Limb (tissue), 2 donors: ENCODE measurements at regions not wholly inside any gene's neighbourhood (a gene's known extent, or its start where the extent isn't known, plus 50 kb on each side); places are given as distances from the start of the nearest gene placed in this dataset.

Source experiments
- DNase-seq, 2 donors: peaks; one replicate each; pipeline ENCODE4 v3.0.0-alpha.2; 2016; ENCODE audit errors: extremely low spot score in 2 of 2

DNA sequence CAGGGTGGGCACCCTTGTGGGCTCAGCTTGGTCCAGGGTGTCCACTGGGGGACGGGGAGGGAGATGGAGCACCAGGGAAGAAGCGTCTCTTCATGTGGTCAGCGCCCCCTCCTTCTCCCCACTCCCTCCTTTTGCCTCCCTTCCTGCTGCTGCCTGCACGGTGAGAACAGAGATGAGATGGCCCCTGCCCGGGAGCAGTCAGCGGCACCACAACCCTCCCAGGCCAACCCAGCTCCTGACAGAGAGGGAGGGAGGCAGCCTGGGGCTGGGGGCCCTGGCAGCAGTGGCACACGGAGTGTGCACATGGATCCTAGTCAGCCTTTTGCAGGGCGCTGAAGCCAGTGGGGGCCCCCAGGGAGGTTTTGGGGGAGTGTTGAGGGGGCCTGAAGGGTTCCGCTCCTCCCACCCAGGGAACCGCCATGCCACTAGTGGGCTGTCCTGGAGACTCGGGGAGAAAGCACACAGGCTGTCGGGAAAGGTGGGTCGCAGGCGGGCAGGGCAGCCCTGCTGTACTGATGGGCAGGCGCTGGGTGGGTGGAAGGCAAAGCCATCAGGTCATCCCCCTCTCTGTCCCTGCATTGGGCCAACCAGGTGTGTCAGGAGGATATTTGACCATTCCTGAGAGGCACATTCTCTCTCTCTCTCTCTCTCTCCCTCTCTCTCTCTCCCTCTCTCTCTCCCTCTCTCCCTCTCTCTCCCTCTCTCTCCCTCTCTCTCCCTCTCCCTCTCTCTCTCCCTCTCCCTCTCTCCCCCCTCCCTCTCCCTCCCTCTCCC is 94.3 kb upstream of the BHLHE23 start:
- no peak for DNase-seq

DNA sequence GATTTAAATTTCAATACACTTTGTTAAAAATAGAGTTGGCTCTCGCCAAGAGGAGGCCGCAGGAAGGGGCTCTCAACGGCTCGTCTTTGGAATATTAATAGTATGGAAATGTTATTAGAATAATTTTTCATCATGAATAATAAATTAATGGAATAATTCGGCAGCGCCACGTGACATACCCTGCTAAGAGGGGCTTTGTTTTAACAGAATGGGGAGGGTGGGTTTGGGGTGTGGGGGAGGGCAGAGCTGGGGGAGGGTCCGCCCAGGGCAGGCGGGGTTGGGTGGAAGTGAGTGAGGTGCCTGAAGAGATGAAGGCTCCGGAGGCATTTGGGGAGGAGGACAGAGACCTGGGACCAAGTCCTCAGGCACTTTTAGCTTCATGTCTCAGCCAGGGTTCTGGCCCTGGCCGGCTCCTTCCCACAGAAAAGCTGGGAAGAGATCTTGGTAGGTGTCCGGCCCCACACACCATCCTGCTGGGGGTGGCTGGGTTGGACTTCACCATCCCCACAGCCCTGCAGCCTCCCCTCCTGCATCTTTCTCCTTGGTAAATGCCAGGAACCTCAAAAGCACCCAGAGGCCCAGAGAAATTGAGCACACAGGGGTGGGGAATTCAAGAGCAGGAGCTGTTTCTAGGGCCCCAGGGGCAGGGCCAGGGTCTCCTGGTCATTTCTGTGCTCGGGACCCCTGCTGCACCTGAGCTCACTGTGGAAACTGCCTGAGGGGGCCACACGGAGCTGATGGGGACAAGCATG is 93.6 kb upstream of the BHLHE23 start:
- no peak for DNase-seq

DNA sequence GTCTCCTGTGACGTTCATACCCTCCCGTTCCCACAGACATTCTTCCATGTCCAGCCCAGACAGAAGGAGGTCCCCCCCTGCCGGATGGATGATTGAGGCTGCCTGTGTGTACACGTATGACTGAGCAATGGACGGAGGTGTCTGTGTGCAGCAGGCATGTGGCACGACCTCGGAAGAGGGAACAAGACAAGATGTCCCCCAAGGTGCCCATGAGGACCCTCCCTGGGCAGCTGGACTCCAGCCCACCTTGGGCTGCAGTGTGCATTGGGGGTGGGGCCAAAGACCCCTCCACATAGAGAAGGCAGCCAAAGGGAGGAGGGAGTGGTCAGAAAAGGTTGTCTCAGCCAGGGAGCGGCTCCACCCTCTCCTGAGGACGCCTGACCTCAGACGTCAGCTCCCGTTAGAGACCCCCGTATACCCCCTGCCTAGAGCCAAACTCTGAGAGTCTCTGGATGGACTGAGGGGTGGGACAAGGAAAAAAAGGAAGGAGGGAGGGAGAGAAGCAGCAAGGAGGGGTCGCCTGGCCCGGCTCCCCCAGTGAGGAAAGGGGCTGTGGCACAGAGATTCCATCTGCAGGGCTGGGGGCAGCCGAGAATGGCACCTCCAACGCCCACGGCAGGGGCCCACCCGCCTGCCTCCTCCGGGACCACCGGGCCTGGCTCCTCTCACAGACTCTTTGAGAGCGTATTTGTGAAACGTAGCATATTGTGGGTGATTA is 92.9 kb upstream of the BHLHE23 start:
- no peak for DNase-seq

DNA sequence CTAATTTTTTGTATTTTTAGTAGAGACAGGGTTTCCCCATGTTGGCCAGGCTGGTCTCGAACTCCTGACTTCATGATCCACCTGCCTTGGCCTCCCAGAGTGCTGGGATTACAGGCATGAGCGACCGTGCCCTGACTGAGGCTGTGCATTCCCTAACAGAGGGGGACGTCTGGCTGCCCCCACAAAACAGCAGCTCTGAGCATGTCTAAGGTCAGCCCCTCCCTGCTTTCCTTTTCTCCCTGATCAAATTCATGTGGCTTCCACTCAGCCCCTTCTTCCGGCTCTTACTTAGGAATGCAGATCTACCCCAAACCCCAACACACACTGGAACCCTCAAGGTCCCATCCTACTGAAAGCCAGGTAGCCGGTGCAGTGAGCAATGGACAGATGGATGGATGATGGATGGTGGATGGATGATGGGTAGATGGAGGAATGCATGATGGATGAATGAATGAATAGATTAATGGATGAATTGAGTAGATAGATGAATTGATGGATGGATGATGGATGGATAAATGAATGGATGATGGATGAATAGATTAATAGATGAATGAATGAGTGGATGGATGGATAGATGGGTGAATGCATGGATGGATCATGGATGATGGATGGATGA is 91.5 kb upstream of the BHLHE23 start:
- DNase-seq: no peak

DNA sequence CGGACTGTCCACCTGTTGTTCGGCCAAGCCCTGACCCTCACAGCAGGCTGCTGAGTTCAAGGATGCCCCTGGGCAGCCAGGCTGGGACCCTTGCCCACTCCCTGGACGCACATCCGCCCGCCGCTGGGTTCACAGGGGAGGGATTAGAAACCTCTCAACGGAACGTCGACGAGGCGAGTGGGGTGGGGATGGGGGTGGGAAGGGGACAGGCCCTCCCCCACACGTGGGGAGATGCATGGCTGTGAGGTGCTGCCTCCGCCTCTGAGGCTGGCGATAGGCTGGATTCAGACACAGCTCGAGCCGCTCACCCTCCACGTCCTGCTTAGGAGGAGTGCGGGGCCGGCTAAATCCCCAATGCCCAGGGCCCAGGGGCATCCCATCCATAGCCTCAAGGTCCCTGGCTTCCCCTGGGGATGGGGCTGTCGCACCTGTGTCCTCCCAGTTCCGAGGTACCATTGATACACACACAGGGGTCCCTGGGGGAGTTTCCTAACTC is 90.6 kb upstream of the BHLHE23 start:
- DNase-seq: no peak

DNA sequence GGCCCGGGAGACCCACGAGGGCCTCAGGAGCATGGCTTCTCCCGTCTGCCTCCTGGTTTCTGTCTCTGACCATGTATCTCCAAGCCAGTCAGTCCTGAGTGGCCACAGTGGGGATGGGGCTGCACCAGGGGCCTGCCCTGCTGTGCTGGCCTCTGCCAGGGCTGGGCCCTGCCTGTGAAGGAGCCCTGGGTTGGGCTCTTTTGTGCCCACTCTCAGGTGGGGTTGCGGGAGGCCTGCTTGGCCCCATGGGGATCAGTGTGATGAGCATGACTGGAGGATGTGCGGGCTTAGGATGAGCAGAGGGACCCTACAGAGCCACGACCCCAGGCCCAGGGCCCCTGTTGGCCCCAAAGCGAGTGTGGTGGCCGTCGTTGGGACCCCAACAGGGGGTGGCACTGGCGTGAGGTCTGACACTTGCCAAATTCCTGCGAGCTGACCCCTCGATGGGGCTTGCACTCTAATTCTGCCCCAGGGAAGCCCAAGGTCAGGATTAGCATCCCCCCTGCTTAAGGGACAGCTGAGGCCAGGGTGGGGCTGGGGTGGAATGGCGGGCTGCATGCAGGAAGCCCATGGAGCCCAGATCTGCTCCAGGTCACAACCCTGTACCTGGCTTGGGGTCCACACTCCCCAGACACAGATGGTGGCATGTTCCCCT is 90.0 kb upstream of the BHLHE23 start:
- no peak for DNase-seq

DNA sequence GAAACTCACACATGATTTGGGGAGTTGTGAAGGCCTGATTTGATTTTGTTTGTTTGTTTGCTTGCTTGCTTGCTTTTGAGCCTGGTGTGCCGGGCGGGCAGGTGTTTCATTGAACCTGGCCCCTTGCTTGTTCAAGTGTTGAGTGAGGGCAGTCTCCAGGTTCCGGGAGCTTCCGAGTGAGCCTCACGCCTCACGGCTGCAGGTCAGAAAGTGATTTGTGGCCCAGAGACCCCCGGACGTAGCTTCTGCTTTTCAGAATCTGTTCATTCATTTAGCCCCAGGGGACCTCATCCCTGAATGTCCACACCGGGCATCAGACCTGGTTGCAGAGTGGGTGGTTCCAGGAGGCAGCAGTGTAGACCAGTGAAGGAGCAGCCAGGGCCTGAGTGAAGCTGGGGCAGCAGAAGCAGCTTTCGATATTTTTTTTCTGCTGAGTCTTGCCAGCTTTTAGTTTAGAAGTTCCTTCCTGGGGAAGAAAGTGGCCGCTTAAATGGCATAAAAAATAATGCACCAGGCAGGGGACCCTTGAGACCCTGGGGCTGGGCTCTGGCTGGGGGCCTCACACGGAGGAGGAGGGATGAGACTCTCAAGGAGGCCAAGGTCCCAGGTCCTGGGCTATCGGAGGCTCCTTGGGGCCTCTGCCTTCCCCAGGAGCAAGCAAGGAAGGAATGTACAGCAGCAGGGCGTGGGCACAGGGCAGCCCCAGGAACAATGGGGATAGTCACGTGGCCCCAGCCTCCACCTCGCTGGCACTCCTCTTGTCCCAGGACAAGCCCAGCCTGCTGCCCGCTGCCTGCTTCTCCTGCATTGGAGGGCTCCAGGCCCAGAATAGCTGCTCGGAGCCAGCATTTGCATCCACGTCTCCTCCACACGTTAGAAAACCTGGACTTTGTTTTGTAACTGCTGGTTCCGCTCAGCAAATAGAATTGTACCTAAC is 89.2 kb upstream of the BHLHE23 start:
- no peak for DNase-seq

DNA sequence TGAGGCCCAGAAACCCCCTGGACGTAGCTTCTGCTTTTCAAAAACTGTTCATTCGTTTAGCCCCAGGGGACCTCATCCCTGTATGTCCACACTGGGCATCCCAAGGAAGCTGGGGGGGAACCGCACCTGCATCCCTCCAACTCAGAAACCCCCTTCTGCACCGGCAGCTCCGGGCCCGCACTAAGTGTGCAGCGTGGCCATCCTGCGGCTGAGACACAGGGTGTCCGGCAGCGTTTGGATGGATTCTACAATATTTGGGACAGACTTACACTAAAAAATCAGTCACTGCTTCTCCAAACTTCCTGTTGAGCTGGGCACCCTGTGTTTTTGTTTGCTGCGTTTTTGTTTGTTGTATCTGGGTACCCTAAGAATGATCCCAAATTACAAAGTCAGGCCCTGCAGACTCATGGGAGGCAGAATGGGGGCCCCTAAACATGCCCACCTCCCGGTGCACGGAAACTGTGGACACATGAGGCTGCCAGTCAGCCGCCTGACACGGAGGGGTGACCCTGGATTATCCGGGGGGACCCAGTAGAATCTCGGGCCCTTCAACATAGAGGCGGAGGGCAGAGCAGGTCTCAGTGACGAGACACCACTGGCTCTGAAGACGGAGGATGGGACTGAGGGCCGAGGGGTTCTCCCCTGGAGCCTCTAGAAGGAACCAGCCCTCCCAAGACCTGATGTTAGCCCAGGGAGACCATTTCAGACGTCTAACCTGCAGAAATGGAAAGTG is 88.2 kb upstream of the BHLHE23 start:
- no peak for DNase-seq

DNA sequence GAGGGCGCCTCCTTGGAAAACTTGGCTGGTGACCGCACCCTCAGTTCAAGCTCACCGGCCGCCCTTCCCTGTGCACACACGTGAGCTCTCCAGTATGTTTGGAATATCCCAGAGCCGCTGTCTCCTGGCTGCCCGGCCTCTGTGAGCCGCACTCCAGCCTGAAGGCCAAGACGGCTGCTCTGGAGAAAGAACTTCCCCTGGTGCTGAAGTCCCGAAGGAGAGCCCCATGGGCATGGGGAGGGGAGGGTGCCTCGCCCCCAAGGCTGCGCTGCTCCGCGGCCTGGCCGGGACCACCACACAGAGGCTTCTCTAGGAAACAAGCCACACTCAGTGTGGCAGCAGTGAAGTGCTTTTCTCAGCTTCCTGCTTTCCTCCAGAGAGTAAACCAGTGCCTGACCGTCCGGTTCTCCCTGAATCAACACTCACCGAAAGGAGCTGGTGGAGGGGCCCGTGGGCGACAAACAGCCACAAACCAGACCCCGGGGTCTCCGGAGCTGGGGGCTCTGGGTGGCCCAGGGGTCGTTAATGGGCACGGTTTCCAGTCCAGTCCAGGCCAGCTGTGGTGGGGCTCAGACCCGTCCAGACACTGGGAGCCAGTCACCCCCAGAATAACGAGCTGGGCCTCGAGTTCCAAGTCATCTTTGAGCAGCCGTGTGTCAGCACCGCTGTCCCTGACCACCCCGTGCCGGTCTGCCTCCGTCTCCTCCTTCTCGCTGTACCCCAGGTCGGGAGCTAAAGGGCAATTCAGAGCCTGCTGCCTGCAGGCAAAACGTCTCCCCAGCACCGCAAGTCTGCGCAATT is 87.4 kb upstream of the BHLHE23 start:
- no peak for DNase-seq

DNA sequence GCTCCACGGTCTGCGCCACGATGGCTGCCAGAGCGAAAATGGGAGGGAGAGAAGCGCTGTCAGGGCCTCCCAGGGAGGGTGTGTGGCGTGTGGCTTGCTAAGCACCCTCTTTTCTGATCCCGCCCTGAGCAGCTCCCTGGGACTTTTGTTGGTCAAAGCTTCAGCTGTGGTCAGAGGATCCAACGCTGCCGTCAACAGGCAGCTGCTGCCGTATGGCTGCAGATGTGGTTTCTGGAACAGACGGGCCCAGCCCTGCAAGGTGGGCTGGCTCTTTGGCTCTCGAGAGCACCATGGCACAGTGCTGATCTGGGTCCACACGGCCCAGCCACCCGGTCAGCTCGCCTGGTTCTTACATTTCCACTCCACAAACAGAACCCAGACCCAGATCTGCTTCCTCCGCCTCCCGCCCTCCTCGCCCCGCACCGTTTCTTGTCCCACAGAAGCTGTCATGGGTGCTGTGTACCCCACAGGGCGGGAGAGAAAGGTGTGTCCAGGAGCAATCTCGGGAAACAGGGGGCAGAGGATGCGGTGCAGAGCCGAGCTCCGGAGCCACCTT is 86.0 kb upstream of the BHLHE23 start:
- DNase-seq: no peak

DNA sequence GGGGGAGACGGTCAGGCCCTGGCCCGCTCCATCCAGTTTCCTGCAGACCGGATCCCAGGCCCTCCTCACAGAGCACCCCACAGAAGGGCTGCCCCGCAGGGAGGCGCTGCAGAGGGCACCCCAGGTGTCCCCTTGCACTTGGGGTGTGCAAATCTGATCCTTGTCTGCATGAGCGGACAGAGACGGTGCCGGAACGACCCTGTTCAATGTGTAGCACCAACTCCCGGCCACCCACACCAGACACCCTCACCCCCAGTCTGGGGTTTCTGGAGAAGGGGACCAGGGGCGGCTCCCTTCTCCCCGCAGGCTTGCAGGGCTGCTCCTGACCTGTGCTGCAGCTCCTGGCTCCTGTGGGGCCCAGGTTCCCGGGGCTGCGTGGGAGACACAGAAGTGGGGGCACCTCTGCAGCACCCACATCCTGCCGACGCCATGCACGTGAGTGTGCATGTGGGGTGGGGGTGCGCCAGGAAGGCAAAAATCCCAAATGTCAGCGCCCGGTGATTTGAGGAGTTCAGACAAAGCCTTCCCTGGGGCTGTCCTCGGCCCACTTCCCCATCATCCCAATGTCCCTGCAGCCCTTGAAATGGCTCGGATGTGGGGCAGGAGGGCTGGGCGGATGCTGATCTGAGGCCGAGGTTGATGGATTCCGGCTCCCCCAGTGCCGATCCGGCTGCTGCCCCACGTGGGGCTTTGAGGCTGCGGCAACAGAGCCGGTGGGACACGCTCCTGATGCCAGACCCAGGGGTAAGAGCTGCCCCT is 85.3 kb upstream of the BHLHE23 start:
- no peak for DNase-seq

DNA sequence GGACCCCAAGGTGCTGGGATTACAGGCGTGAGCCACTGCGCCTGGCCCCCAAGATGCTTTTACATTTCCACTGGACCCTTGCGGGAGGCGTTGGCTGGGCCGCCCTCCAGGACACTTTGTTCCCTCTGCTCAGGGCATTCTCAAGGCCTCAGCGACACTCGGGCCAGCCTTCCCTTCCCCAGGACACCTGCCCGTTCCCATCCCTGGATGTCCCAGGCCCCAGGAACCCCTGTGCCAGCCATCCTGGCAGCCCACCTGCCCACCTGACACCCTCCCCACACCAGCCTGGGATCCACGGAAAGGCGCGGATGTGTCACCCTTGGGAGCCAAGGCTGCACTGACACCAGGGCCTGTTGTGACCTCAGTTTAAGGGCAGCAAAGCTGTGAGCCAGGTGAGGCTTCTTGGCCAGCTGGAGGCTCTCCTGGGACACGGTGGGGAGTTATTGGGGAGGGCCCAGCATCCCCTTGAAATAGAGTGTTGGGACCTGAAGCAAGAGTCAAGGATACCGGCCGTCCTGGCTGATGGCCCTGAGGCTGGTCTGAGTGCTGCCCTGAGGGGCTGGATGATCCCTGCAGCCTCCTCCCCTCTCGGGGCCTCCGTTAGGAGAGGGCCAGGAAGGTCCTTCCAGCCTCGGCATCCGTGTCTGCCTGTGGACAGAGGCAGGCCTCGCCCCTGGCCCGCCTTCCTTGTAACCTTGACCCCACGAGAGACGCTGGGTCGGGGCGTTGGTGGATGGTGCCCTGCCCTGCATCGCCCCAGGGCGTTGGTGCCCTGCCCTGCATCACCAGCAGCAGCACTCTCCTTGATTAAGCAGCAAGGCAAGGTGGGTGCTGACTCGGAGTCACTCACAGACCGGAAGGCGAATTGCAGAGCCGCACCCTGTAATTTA is 84.2 kb upstream of the BHLHE23 start:
- no peak for DNase-seq

DNA sequence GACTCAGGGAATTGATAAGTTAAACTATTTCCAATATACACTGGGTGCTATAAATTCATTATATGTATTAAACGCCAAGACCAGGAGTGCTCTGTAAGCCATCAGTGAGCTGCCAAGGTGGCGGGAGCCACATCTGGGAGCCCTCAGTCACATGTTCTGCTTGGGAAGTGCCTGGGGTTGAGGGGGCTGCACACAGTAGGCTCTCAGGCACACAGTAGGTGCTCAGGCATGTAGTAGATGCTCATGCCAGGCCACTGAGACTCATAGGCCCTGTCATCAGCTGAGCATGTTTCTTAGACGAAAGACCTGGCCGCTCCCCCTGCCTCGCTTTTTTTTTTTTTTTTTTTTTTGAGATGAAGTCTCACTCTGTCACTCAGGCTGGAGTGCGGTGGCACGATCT is 83.3 kb upstream of the BHLHE23 start:
- no peak for DNase-seq

DNA sequence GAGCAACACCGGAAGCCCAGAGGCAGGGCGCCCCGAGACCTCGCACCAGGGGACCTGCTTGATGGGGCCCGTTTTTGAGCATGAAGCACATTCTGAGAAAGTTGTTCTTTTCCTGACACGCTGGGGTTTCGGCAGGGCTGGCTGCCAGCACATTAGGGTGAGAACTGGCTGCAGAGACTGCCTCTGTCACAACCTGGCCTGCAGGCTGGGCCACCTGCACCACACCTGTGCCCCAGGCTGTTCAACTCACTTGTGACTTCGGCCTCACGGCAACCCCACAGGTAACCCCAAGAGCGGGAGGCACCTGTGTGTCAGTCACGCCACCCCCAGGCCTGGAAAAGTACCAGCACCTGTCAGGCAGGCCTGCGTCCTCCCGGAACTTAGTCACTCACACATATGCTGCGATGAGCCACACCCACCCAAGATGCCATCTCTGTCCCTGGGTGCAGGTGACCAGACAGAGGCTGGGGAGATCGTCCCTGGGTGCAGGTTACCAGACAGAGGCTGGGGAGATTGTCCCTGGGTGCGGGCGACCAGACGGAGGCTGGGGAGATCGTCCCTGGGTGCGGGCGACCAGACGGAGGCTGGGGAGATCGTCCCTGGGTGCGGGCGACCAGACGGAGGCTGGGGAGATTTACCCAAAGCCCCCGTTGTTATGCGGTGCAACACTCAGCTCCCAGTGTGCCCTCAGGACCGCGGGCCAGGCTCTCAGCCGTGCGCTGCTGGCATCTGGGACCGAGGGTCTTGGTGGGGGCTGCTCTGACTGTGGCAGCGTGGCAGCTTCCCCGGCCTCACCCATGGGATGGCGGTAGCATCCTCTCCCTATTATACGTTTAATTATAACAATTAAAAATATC is 82.5 kb upstream of the BHLHE23 start:
- no peak for DNase-seq

DNA sequence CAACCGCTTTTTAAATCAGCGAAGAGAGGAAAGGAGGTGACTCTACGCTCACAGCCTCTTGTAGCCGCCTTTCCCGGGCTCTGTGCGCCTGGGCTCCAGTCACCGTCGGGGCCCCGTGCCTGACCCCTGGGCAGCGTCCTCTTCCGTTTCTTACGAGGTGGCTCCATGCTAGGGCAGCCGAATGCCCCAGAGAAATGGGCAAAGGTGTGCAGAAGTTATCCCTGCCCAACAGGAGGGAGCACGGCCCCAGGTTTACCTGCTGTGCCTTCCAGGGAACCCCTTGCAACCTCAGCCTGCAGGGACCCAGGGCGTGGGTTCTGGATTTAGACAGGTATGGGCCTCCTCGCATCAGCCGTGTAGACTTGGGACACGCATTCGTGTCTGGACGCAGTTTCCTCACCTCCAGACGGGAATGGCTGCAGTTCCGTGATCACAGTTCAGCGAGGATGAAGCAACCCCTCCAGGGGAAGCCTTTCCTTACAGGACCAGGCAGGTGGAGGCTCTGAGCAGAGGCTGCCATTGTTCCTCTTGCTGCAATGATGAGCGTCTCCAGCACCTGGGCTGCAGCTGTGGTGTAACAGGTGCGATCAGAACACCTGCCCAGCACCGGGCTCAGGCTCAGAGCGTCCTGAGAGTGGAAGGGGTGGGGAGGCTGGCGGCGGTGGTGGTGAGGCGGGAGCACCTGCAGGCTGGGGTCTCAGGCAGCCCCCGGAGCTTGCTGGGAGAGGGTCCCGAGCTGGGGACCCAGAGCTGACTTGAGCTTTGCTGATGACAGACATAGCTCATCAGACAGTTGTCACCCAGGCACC is 81.3 kb upstream of the BHLHE23 start:
- DNase-seq: no peak
